Glomerular endothelial cell (primary cell): ENCODE measurements at regions not wholly inside any gene's neighbourhood (a gene's known extent, or its start where the extent isn't known, plus 50 kb on each side); places are given as distances from the start of the nearest gene placed in this dataset.
"Not testable (repeated sequence)": the region's sequence is repeated elsewhere in the genome, so short reads cannot be mapped to it uniquely, and the experiment has no call there.

Experiments used
- DNase-seq: peaks from one replicate; pipeline ENCODE4 v3.0.0-alpha.2; 2011; ENCODE audit warnings: low read depth, low spot score; ENCODE audit errors: extremely low read depth

- no peak for DNase-seq
Observed at GRCh38 chrX:130550351-130550750, 148.6 kb downstream of the RBMX2 start.

GRCh38 chrX:130552444-130553073, 150.8 kb downstream of the RBMX2 start:
- DNase-seq, result no peak

GRCh38 chrX:130555341-130555740, 153.6 kb downstream of the RBMX2 start:
- no peak for DNase-seq

- no peak for DNase-seq
Observed at GRCh38 chrX:130555757-130556156, 154.0 kb downstream of the RBMX2 start.

- DNase-seq, result no peak
Observed at GRCh38 chrX:130556951-130557350, 155.2 kb downstream of the RBMX2 start.

GRCh38 chrX:130560544-130560943, 158.8 kb downstream of the RBMX2 start:
- no peak for DNase-seq

- no peak for DNase-seq
Observed at GRCh38 chrX:130561930-130562329, 160.1 kb downstream of the RBMX2 start.

- DNase-seq, result no peak
Observed at GRCh38 chrX:130563476-130563875, 161.7 kb downstream of the RBMX2 start.

GRCh38 chrX:130566028-130566683, 164.4 kb downstream of the RBMX2 start:
- DNase-seq, result no peak

GRCh38 chrX:130573030-130573429, 171.2 kb downstream of the RBMX2 start:
- not testable (repeated sequence) for DNase-seq
